ENCODE measurements at regions not wholly inside any gene's neighbourhood (a gene's known extent, or its start where the extent isn't known, plus 50 kb on each side); places are given as distances from the start of the nearest gene placed in this dataset.

DNA sequence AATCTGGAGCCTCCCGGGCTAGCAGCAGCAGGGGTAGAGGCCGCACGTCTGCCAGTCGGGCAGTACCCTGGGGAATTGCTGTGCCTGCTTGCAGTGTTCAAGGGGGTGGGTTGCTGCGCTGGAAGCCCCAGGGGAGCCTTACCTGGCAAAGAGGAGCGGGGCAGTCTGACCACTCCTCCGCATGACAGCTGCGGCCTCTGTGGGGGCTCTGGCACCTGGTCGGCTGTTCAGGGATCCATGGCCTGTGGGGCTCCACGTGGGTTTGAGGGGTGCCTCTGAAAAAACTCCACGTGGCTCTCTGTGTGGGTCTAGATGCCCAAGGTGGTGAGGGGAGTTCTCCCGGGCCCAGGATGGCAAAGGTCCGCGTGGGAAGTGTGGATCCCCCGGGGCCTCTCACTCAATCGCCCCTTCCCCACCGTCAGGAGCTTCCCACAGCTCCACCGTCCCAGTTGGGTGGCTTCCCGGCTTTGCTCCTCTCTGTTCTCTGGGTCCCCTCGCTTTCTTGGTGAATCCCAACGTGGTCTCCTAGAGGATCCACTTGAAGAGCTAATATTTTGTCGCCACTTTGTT lies 184.5 kb downstream of the EFHB start:
- Histone ChIP-seq H3K36me3 (ENCODE audit: insufficient read depth) (no peaks in the 10 kb centered on the region), H3K9ac (no peak overlapping the region), H3K4me1 (ENCODE audit: low read depth, poor library complexity, severe bottlenecking) (no peaks in the 10 kb centered on the region), H2AFZ (ENCODE audit: low read depth) (no peak overlapping the region), H3K27ac (no peak overlapping the region), H3K4me2 (no peak overlapping the region), H3K4me3 (IDR thresholded peaks at IDR 0.05; ENCODE audit: insufficient read depth, low read depth, low read length) (no peak overlapping the region), H3K27me3 (ENCODE audit: insufficient read depth, low read depth) (no peaks in the 10 kb centered on the region), H4K20me1 (ENCODE audit: insufficient read depth) (no peaks in the 10 kb centered on the region), H3K79me2 (ENCODE audit: insufficient read depth, low read depth) (no peaks in the 10 kb centered on the region)
- TF ChIP-seq, protein P1, sequence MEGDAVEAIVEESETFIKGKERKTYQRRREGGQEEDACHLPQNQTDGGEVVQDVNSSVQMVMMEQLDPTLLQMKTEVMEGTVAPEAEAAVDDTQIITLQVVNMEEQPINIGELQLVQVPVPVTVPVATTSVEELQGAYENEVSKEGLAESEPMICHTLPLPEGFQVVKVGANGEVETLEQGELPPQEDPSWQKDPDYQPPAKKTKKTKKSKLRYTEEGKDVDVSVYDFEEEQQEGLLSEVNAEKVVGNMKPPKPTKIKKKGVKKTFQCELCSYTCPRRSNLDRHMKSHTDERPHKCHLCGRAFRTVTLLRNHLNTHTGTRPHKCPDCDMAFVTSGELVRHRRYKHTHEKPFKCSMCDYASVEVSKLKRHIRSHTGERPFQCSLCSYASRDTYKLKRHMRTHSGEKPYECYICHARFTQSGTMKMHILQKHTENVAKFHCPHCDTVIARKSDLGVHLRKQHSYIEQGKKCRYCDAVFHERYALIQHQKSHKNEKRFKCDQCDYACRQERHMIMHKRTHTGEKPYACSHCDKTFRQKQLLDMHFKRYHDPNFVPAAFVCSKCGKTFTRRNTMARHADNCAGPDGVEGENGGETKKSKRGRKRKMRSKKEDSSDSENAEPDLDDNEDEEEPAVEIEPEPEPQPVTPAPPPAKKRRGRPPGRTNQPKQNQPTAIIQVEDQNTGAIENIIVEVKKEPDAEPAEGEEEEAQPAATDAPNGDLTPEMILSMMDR (conservative IDR thresholded peaks at IDR 0.05; ENCODE audit: low read depth, low read length), result no peak

DNA sequence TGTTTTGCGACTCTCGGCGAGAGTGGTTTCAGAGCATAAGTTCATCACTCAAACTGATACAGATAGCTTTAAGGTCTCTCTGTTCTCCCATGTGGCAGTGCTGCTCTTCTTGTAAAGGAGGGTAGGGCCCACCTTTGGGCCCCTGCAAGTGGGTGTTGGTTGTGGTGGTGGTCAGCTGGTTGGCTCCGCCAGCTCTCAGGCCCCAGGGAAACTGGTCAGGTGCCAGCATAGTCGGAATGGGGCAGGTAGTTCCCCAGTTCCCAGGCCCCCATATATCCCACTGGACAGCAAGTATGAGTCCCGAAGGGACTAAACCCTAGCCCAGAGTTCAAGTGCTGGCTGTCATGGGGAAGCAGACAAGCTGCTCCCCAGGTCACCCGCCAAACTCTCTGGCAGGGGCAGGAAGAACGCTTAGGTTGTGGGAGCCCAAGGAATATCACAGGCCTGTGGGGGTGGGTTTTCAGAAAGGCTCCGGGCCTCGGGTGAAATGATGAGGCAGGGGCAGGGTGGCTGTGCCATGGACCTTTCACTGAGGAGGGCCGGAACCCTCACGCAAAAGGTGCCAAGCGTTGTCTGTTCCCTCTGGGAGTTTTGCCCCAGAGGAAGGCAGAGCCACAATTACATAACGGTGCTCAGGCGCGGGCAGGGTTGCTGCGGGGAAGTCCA lies 185.1 kb downstream of the EFHB start:
- Histone ChIP-seq H3K27me3 (ENCODE audit: insufficient read depth, low read depth) (no peaks in the 10 kb centered on the region), H3K9ac (no peak overlapping the region), H3K27ac (no peak overlapping the region), H3K79me2 (ENCODE audit: insufficient read depth, low read depth) (no peaks in the 10 kb centered on the region), H3K36me3 (ENCODE audit: insufficient read depth) (no peaks in the 10 kb centered on the region), H3K4me3 (IDR thresholded peaks at IDR 0.05; ENCODE audit: insufficient read depth, low read depth, low read length) (no peak overlapping the region), H3K4me1 (ENCODE audit: low read depth, poor library complexity, severe bottlenecking) (no peaks in the 10 kb centered on the region), H4K20me1 (ENCODE audit: insufficient read depth) (no peaks in the 10 kb centered on the region), H2AFZ (ENCODE audit: low read depth) (no peak overlapping the region), H3K4me2 (no peak overlapping the region)
- TF ChIP-seq, protein P1 (conservative IDR thresholded peaks at IDR 0.05; ENCODE audit: low read depth, low read length), result no peak

DNA sequence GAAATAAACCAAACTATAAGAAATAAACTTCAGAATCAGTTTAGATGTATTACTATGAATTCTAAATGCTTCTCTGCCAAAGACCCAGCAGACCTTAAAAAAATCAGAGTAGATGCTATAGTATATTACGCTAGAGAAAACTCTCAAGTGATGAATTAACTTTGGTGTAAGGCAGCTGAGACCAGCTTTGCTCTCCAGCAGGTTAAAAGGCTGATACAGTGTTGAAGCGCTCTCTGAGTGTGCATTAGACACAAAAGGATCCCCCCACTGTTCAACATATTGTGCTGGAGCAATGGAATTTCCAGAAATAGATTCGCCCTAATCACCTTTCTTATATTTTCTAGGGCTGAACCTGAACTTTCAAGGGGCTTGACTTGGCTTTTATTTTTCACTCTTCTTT lies 190.0 kb downstream of the EFHB start:
- TF ChIP-seq, protein P1 (conservative IDR thresholded peaks at IDR 0.05; ENCODE audit: low read depth, low read length), result no peak
- Histone ChIP-seq H3K4me2 (no peak overlapping the region), H3K36me3 (ENCODE audit: insufficient read depth) (no peaks in the 10 kb centered on the region), H3K9ac (no peak overlapping the region), H3K27me3 (ENCODE audit: insufficient read depth, low read depth) (no peaks in the 10 kb centered on the region), H3K79me2 (ENCODE audit: insufficient read depth, low read depth) (no peaks in the 10 kb centered on the region), H3K27ac (no peak overlapping the region), H3K4me1 (ENCODE audit: low read depth, poor library complexity, severe bottlenecking) (peaks cover 4% of the 10 kb centered on the region), H4K20me1 (ENCODE audit: insufficient read depth) (no peaks in the 10 kb centered on the region), H2AFZ (ENCODE audit: low read depth) (no peak overlapping the region), H3K4me3 (IDR thresholded peaks at IDR 0.05; ENCODE audit: insufficient read depth, low read depth, low read length) (no peak overlapping the region)

DNA sequence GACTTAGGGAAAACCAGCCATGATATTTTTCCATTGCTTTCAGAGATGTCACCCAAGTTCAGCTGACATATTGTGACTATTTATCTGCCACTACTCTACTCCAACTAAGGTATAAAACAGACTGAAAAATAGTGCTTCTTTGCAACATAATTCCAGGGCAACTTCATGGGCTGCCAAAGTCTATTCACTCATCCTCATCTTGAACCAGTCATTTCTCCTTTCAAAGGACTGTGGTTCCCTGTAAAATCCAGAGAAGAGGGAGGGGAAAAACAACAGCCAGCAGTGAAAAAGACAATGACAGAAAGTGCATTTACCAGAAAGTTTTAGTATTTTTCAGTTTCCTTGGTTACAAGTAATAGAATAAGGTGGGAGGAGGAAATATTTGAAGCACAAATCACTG lies 191.1 kb downstream of the EFHB start:
- peaks cover 11% of the 10 kb centered on the region for H3K4me1 ChIP-seq (ENCODE audit: low read depth, poor library complexity, severe bottlenecking)

More for the DNA sequence above, 191.1 kb downstream of the EFHB start:
- Histone ChIP-seq H3K36me3 (ENCODE audit: insufficient read depth) (no peaks in the 10 kb centered on the region), H3K9ac (no peak overlapping the region), H3K4me3 (IDR thresholded peaks at IDR 0.05; ENCODE audit: insufficient read depth, low read depth, low read length) (no peak overlapping the region), H3K4me2 (no peak overlapping the region), H3K27ac (no peak overlapping the region), H3K79me2 (ENCODE audit: insufficient read depth, low read depth) (no peaks in the 10 kb centered on the region), H2AFZ (ENCODE audit: low read depth) (no peak overlapping the region), H3K27me3 (ENCODE audit: insufficient read depth, low read depth) (no peaks in the 10 kb centered on the region), H4K20me1 (ENCODE audit: insufficient read depth) (no peaks in the 10 kb centered on the region)
- TF ChIP-seq, protein P1 (conservative IDR thresholded peaks at IDR 0.05; ENCODE audit: low read depth, low read length), result no peak

Data from KMS-11 (cell line).